Stimulated activated CD4-positive, alpha-beta T cell treated with anti-CD3 and anti-CD28 coated beads, TNF-alpha, amount 100 ng/mL, for 4 hours (primary cell): ENCODE measurements at regions not wholly inside any gene's neighbourhood (a gene's known extent, or its start where the extent isn't known, plus 50 kb on each side); places are given as distances from the start of the nearest gene placed in this dataset.
"Not testable (repeated sequence)": the region's sequence is repeated elsewhere in the genome, so short reads cannot be mapped to it uniquely, and the experiment has no call there.

Experiments
- DNase-seq, 3 experiments: peaks; one replicate each; pipeline ENCODE4 v3.0.0-alpha.2; 2020; ENCODE audit warnings: low read depth in 3 of 3

DNA sequence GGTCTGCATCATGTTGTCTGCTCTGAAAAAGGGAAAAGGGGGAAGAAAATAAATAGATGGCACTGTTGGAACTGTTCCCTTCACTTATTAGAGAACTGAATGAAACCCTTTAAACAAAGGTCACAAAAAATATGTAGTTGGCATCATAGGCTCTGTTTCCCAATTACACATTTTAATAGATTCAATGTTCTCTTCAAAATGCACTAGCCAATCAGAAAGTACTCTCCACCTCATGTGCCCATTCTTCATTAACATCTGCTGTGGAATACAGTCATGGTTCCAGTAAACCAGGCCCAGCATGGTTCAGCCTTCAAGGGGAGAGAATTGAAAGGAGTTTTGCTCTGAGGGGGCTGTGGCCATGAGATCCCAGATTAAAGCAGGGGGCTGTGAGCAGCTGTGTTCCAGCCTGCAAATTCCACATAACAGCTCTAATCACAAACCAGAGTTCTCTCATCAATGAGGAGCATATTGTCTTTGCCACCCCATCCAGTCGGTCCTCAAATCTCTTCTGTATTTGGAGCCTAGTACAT lies 165.9 kb upstream of the CREB1 start:
- DNase-seq: no peak

DNA sequence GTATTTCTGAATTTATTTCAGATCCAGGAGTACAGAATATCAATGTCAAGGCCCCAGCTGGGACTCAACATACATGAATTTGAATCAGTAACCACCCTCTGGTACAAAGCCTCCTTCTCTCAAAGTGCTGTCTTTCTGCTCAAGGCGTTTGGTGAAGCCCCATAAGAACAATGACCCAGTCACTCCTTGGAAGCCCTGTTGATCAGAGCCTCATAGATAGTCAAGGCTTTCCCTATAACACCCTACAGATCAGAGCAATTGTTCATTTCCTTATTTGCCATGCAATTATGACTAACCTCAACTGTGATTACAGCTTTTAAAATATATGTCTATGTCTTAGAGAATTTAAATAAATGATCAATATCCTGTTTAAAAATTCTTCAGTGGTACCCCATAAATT lies 159.1 kb upstream of the CREB1 start:
- no peak for DNase-seq

DNA sequence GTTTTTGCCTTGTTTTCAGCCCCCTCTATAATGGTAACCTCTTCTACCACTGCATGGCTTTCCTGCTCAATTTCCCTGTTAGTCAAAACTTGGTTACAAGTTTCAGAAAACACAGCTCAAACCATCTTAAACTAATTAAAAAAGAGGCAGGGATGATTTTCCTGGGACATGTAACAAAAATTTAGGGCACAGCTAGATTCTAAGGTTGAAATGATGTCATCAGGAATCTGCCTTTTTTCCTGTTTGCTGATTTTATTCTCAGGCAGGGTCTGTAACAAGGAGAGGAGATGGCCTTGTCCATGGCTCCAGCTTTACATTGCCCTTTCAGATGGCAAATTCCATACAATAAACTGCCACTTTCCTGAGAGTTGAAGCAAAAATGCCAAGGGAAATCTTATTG lies 157.9 kb upstream of the CREB1 start:
- DNase-seq: no peak

DNA sequence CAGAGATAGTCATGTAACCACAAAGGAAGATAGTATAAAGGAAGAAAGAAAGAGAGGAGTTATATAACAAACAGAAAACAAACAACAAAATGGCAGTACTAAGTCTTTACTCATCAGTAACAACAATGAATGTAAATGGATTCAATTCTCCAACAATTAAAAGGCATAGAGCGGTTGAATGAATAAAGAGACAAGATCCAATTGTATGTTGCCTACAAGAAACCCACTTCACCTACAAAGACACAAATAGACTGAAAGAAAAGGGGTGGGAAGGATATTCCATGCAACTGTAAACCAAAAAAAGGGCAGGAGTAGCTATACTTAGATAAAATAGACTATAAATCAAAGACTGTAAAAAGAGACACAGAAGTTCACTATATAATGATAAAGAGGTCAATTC lies 157.3 kb upstream of the CREB1 start:
- no peak for DNase-seq

DNA sequence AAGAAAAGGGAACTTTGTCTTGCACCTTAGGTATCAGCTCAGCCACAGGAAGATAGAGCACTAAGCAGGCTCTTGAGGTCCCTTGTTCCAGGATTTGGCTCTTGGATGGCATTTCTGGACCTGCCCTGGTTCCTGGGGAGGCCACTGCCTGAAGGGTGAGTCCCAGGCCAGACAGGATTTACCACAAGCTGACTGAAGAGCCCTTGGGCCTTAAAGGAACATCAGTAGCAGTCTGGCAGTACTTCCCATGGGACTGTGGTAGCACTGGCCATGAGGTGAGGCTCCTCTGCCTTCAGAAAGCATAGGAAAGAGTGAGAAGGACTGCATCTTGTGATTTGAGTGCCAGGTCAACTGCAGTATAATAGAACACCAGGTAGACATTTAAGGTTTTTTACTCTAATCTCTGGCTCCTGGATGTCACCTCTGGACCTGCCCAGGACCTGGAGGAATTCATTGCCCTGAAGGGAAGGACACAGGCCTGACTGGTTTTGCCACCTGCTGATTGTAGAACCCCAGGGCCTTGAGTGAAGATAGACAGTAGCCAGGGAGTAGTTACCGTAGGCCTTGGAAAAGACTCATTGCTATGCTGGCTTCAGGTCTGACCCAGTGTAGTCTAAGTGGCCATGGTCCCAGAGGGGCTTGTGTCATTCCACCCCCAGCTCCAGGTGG lies 154.4 kb upstream of the CREB1 start:
- no peak for DNase-seq

DNA sequence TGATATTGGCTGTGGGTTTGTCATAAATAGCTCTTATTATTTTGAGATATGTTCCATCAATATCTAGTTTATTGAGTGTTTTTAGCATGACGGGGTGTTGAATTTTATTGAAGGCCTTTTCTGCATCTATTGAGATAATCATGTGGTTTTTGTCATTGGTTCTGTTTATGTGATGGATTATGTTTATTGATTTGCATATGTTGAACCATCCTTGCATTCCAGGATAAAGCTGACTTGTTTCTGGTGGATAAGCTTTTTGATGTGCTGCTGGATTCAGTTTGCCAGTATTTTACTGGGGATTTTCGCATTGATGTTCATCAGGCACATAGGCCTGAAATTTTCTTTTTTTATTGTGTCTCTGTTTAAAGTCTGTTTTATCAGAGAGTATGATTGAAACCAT lies 151.1 kb upstream of the CREB1 start:
- not testable (repeated sequence) for DNase-seq

DNA sequence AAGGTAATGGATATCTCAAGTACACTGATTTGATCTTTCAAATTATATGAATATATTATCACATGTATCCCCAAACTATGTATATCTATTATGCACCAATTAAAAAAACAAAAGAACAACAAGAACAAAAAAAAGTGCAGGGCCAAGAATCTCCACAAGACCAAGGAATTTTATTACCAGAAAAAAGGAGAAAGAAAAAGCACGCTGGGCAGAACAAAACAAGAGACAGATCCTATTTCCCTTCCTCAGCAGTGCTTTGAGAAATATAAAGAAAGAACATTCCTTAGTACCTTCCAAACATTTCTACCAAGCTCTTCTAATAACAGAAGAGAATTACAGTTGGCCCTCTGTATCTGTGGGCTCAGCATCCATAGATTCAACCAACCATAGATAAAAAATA lies 144.7 kb upstream of the CREB1 start:
- DNase-seq: no peak

DNA sequence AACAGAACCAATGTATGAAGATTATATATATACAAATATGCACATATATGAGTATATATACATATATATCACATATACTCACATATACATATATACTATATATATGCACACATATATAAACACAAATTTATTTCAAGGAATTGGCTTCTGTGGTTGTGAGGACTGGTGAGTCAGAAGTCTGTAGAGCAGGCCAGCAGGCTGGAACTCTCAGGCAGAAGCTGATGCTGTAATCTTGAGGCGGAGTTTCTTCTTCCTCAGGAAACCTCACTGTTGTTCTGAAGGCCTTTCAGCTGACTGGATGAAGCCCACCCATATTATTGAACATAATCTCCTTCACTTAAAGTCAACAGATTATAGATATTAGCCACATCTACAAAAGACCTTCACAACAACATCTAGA lies 143.9 kb upstream of the CREB1 start:
- no peak for DNase-seq

DNA sequence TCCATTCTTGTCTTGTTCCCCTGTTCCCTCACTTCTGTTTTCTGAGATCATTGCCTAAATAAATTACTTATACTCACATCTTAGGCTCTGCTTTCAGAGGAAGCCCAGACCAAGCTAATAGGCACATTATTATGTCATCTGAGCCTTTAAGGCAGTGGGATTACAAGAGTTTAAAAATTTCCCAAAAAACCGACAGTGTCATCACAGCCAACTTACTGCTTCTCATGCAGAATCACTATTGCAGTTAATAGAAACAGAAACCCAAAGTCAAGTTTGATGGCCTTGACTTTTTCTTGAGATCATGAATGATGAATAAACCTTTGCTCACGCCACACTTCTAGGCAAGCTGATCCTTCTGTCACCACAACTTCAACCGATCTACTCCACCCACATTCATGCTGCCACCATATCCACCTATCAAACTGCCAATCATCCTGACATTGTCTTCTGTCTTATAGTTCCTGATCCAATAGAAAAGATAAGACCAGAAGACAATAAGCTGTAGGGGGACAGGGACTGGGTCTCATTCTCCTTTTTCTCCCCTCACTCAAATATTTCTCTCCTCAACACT lies 142.7 kb upstream of the CREB1 start:
- no peak for DNase-seq

DNA sequence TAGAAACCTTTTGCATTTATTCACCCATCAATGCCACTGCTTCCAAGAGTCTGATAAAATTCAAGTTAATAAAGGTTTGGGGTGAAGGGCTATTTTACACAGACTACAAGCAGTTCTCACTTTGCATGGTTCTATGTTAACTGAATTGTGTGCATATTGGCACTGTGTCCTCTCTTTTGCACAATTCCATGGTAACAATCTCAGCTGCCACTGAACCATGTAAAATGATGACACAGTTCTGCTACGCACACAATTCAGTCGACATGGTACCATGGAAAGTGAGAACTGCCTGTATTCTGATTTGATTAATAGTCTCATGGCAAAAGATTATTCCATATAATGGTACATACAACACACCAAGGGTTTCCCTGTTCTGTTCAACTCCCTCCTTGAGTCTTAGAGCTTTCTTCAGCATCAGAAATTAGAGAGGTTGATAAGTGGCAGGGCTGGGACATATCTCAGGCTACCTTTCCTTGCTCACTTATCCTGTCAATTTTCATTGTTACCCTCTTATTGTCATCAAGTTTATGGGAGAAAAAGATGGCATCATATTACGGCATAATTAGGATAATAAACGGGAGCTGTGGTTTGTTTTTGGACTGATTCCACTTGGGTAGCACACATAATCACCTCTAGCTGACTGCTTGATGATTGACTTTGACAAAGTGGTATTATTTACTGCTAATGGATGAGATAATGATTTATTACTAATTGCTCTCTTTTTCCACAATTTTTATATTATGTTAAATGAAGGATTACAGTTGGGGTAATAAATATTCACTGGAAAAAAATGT lies 139.3 kb upstream of the CREB1 start:
- no peak for DNase-seq

DNA sequence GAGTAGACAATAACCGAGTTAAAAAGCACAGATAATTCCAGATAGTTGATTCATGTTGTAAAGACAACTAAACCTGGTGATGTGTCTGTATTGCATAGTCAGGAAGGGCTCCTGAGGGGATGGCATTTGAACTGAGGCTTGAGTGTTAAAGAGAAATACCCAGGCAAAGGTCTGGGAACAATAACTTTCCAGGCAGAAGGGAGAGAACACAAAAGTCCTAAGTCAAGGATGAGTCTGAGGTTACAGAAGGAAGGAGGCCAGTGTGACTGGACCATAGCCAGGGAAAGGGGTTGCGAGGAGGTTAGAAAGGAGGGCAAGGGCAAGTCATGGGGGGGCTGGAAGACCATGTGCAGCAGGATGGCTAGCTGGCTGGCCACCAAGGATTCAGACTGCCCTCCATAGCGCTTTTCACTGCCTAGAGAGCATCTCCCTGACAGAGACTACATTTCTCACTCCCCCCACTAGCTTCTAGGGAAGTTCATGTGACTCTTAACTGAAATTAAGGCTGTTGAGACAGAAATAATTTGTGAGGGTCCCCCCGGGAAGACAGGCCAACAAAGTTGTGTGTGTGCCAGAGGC lies 135.5 kb upstream of the CREB1 start:
- DNase-seq: no peak

DNA sequence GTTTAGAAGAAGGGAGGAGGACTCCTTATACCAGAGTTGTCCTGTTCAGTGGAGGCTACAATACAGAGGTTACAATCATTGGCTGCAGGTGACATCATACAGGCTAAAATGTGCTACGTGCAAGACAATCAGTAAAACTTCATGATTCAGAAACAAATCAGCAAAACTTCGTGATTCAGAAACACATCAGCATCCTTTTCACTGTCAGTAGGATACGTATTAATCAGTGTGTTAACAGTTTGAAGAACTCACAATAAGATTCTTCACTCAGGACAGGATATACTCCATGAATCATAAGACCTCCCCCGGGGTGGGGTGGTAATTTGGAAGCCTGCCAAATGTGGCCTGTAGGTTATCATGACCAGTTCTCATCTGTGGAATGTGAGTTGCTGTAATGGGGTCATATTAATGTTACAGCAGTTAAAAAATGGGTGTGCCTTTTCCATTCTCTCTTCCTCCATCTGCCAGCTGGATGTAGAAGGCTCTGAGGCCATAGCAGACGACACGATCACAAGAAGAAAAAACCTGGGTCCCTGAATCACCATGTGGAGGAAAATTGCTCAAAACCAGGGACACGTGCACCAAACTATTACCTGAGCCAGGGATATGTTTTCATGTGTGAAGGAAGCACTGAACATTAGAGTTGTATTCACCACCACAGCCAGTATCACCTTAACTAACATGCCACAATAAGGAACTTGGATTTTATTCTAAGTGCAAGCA lies 134.8 kb upstream of the CREB1 start:
- peak in 1 of 3 experiments; percentile 8 for DNase-seq

DNA sequence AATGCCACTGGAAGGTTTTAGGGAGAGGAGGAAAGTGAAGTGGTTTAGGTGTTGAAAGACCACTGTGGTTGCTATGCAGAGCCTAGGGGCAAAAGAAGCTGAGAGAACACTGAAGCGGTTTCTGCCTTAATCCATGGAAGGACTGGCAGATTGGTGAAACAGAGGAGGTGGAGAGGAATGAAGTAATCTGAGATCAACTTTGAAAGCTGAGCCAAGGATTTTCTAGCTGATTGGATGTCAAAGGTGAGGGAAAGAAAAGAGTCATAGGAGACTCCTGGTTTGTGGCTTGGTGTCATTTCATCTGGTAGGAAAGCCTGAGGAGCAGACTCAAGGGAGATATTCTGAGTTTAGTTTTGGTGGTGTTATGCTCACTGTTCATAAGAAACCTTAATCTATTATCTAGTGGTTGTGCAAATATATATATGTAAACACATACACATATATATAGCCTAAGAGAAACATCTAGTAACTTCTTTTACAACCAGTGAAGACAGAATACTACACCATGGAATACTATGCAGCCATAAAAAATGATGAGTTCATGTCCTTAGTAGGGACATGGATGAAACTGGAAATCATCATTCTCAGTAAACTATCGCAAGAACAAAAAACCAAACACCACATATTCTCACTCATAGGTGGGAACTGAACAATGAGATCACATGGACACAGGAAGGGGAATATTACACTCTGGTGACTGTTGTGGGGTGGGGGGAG lies 134.1 kb upstream of the CREB1 start:
- DNase-seq: no peak

DNA sequence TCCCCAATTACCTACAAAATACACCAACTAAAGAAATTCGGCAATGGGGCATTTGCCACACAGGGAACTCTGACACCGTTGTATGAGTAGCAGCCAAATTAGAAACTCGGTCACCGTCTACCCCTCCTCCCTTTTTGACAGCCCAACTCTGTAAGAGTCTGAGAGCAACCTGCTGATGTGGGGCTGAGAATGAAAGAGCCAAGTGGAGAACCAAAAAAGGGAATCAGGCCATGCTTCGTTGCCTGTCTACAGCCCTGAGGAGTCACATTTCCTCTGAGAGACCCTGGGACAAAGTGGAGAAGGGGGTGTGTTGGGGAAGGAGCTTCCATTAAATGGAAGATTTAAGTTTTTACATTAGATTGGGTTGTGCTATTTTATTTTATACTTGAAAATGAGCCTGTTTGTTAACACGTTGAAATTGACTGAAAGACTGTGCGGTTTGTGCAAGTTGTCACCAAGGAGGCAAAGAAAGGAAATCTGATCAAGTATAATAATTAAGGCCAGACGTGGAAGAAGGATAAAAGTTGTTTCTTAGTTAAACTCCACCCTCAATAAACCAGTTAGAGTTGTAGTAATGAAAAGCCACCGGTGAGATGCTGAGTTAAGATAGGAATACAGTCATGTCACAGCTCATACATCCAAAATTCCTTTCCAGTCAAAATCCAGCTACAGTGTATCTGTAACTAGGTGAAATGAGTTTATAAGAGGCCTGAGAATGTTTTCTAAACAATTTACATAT lies 131.7 kb upstream of the CREB1 start:
- DNase-seq: no peak

DNA sequence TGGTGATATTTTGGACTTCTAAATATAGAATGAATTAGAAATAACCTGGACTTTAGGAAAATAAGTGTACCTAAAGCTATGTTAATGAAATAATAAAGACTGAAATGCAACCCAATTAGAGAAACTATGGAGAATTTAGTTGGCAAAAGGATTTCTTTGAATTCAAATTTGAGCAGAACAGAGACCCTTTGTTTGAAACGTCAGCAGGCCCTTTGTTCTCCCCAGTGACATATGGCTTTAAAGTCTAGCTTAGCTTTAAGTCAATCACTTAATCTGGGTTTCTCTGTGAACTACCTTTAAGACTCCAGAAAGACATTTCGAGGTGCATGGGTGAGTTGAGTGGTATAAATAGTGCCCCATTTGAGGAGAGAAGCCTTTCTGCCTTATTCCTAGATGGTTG lies 130.5 kb upstream of the CREB1 start:
- no peak for DNase-seq

DNA sequence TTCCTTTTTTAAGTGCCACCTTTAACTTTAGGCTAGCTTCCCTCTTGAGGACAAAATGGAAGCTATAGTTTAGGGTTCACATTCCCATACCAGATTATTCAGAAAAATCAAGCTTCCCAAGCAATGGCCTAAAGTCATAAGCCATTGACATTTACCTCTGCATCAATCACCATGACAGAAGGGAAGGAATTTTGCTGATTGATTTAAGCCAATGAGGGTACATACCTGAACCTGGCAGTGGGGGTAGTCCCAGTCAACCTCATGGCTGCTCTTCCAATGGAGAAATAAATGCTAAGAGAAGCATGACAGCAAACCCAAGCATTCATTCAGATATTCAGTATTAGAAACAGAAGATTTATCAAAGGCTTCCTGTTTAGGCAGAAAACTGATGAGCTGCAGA lies 128.4 kb upstream of the CREB1 start:
- DNase-seq: no peak

DNA sequence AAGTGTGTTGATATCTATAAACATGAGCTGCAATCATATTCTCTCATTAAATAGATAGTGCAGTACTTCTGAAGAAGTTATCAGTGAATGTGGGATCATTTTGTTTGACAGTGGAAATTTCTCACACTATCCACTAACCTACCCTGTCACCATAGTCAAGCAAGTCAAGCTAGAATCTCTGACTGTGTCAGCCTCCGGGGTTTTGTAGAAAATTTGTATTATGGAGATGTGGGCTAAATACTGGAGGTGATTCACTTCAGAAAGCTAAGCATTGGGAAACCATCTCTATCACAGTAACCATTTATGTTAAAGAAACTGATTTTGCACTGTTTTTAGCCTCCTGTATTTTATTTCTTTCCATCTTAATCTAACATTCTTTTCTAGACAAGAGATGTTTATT lies 126.6 kb upstream of the CREB1 start:
- no peak for DNase-seq

DNA sequence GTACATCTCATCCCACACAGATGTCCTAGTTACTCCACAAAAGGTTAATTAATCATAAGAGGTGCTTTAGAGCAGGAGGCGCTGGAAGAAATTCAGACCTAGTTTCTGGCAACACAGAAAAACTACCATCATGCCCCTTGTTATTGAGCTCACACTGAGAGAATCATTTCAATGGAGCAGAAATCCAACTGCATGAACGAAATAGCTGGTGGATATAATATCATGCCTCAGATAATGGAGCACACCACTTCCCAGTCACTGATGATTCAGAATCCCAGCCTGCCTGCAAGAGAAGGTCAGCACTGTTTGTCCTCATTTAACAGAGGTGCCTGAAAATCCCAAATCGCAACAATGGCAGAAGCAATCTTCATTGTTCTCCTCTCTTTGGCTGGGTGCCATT lies 125.8 kb upstream of the CREB1 start:
- no peak for DNase-seq

DNA sequence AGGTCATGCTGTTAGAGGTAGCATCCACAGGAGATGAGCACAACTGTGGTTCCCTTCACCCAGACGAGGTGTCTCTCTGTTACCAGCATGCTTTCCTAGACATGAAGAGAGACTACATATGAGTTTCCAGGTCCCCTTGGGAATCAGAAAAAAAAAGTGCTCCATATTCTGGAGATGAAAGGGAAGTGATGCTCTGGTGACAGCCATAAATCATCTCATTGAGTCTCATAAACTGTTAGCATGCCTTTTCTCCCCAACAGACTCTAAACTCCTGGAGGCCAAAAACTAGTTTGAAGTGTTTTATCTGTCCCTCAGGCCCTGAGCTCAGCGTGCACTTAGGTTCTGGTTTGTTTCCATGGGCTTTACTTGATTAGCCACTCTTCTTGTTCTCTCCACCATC lies 124.6 kb upstream of the CREB1 start:
- no peak for DNase-seq

DNA sequence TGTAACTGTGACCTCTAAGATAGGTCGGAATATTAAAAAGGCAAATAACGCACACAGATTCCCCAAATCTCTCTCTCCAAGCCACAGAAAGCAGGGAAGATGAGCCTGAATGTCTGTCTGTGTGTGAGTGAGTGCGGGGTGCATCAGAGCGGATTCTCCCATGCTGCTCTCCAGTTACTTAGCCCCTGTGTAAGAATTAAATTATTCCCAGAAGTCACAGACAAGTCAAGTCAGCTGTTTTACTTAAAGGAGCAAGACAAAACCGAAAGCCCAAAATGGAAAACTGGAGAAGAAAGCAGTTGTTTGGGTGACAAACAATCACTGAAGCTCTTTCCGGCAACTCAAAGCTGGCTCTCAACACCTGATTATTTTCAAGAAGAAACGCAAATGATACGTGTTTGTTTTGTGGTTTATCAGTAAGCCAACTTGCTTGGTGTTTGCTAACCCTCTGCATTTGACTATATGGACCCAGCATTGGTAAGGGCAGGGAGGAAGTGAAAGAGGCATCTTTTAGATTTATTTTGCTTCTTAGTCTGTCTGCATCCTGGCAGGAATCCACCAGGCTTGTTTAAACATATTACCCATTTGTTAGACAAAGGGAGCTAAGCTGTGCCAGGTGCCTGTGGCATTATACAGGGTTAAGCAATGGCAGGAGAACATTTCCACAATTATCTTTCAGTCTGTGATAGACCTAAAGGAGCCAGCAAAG lies 121.5 kb upstream of the CREB1 start:
- DNase-seq: no peak
